Mucosa of gallbladder (tissue), 1 donor: ENCODE measurements at regions not wholly inside any gene's neighbourhood (a gene's known extent, or its start where the extent isn't known, plus 50 kb on each side); places are given as distances from the start of the nearest gene placed in this dataset.

Experiments
- DNase-seq: peaks from one replicate; pipeline ENCODE4 v3.0.0-alpha.2; 2020; ENCODE audit warnings: low spot score
- donor health status: DM: no; HTN: no; CAD: no.

- no peak for DNase-seq
Observed at GRCh38 chrX:133159205-133159604, 58.9 kb downstream of the TFDP3 start.

DNA sequence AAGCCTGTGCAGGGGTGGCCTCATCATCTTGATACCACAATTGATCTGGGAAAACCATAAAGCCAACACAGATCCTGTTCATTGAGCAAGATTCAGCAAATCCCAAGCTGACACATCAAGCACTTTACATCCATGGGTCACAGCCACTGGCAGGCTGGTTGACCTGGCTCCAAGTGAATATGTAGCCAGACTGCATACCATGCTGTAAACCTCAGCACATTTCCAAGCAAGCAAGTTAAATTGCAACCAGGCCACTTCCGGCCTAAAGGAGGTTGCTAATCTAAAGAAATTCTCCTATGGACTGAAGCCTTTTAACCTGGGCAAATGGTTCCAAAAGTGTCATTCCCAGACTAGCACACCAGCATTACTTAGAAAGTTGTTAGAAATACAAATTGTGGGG is 54.4 kb upstream of the USP26 start:
- peak; percentile 19 for DNase-seq

DNA sequence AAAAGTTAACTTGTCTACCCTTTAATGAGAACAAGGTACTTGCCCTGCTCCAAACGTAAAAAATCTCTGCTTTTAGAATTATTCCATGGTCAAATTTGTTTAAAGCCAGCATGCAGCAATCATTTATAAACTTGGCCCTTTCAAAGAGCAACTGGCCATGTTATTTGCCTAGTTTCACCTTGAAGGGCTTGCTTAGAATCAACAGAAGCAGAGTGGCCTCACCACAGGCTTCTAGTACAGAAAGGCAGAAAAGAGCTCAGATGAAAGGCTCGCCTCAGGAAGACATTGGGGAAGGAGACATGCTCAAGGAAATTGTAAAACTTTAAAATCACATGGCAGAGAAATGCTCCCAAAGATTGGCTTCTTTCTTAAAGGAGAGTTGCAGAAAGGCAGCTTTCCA is 53.8 kb upstream of the USP26 start:
- DNase-seq: no peak
